Right atrium auricular region (tissue), 2 donors: ENCODE measurements at regions not wholly inside any gene's neighbourhood (a gene's known extent, or its start where the extent isn't known, plus 50 kb on each side); places are given as distances from the start of the nearest gene placed in this dataset.

ENCODE experiments used
- DNase-seq: peaks from one replicate; pipeline ENCODE4 v3.0.0-alpha.2; 2019; ENCODE audit warnings: low spot score
- H3K27ac ChIP-seq, 2 donors: fragments of 200-600 bp; sonication (generic); 1 replicate in 1 of 2; 2 replicates in 1 of 2; pipeline ENCODE4 v1.5.1; 2016 to 2019
- H3K27me3 ChIP-seq, 2 donors: fragments of 200-600 bp; sonication (generic); one replicate each; pipeline versions ENCODE4 v1.5.1 to v1.6.0; 2017 to 2019
- H3K36me3 ChIP-seq: fragments of 200-600 bp; sonication (generic); one replicate; pipeline ENCODE4 v1.5.1; 2016
- H3K4me1 ChIP-seq, 2 donors: fragments of 200-600 bp; sonication (generic); one replicate each; pipeline versions ENCODE4 v1.5.1 to v1.6.0; 2017 to 2019
- H3K4me3 ChIP-seq, 2 donors: fragments of 200-600 bp; sonication (generic); 1 replicate in 1 of 2; 2 replicates in 1 of 2; pipeline ENCODE4 v1.5.1; 2017 to 2019; ENCODE audit warnings: mild to moderate bottlenecking in 1 of 2, moderate library complexity in 1 of 2
- H3K9me3 ChIP-seq, 2 donors: fragments of 200-600 bp; sonication (generic); one replicate each; pipeline ENCODE4 v1.5.1; 2019
- CTCF ChIP-seq, 2 donors: fragments of 200-600 bp; sonication (generic); IDR thresholded peaks; one replicate each; pipeline ENCODE4 v1.5.1; 2019; ENCODE audit warnings: antibody characterized with exemption in 2 of 2

- H3K27me3 ChIP-seq, result no peaks in the 10 kb centered on the region
- no peak overlapping the region for H3K27ac ChIP-seq
- no peaks in the 10 kb centered on the region for H3K9me3 ChIP-seq
- DNase-seq, result no peak
- no peak overlapping the region for H3K4me3 ChIP-seq
- no peak for TF ChIP-seq CTCF (IDR thresholded peaks at IDR 0.05)
- H3K4me1 ChIP-seq, result no peaks in the 10 kb centered on the region
- no peaks in the 10 kb centered on the region for H3K36me3 ChIP-seq
Observed at GRCh38 chr16:35147556-35148504, 1688.4 kb downstream of the TP53TG3F start.

GRCh38 chr16:35148748-35149147 lies 1689.3 kb downstream of the TP53TG3F start:
- DNase-seq, result no peak

GRCh38 chr16:35149550-35149949 lies 1690.1 kb downstream of the TP53TG3F start:
- H3K36me3 ChIP-seq, result no peaks in the 10 kb centered on the region
- H3K4me3 ChIP-seq, result no peak overlapping the region
- TF ChIP-seq CTCF (IDR thresholded peaks at IDR 0.05), result no peak
- no peak for DNase-seq
- no peaks in the 10 kb centered on the region for H3K4me1 ChIP-seq
- H3K27ac ChIP-seq, result no peak overlapping the region
- no peaks in the 10 kb centered on the region for H3K9me3 ChIP-seq
- no peaks in the 10 kb centered on the region for H3K27me3 ChIP-seq

More at GRCh38 chr16:35148748-35149147, 1689.3 kb downstream of the TP53TG3F start:
- H3K4me3 ChIP-seq, result no peak overlapping the region
- no peaks in the 10 kb centered on the region for H3K4me1 ChIP-seq
- no peaks in the 10 kb centered on the region for H3K36me3 ChIP-seq
- H3K9me3 ChIP-seq, result no peaks in the 10 kb centered on the region
- TF ChIP-seq CTCF (IDR thresholded peaks at IDR 0.05), result no peak
- no peaks in the 10 kb centered on the region for H3K27me3 ChIP-seq
- no peak overlapping the region for H3K27ac ChIP-seq

GRCh38 chr16:35150805-35151312 lies 1691.4 kb downstream of the TP53TG3F start:
- no peak for TF ChIP-seq CTCF (IDR thresholded peaks at IDR 0.05)
- H3K4me1 ChIP-seq, result no peaks in the 10 kb centered on the region
- DNase-seq, result no peak
- H3K36me3 ChIP-seq, result no peaks in the 10 kb centered on the region
- no peak overlapping the region for H3K27ac ChIP-seq
- H3K9me3 ChIP-seq, result peaks cover 0 to 5% of the 10 kb centered on the region in 2 donors
- H3K4me3 ChIP-seq, result no peak overlapping the region
- H3K27me3 ChIP-seq, result no peaks in the 10 kb centered on the region

GRCh38 chr16:35152067-35152627 lies 1692.7 kb downstream of the TP53TG3F start:
- Histone ChIP-seq H3K9me3 (peaks cover 0 to 15% of the 10 kb centered on the region in 2 donors), H3K4me1 (no peaks in the 10 kb centered on the region), H3K36me3 (no peaks in the 10 kb centered on the region), H3K4me3 (no peak overlapping the region), H3K27me3 (no peaks in the 10 kb centered on the region), H3K27ac (no peak overlapping the region)
- no peak for DNase-seq
- TF ChIP-seq CTCF (IDR thresholded peaks at IDR 0.05), result no peak
